Gastrocnemius medialis (tissue), 4 donors: ENCODE measurements at regions not wholly inside any gene's neighbourhood (a gene's known extent, or its start where the extent isn't known, plus 50 kb on each side); places are given as distances from the start of the nearest gene placed in this dataset.
"Not testable (repeated sequence)": the region's sequence is repeated elsewhere in the genome, so short reads cannot be mapped to it uniquely, and the experiment has no call there.

Experiments
- POLR2A ChIP-seq, 2 donors: fragments of 450-650 bp; IDR thresholded peaks; one replicate each; pipeline ENCODE4 v1.6.1; 2017; ENCODE audit warnings: antibody characterized with exemption in 2 of 2, mild to moderate bottlenecking in 2 of 2, moderate library complexity in 2 of 2
- TF ChIP-seq, protein P1 (sequence below), 5 experiments: fragments of 450-650 bp in 3 of 5; fragments of 200-600 bp in 2 of 5; sonication (generic) in 2 of 5; IDR thresholded peaks in 4 of 5; conservative IDR thresholded peaks in 1 of 5; 1 replicate in 4 of 5; 2 replicates in 1 of 5; pipeline ENCODE4 v1.5.1; 2016 to 2019; ENCODE audit warnings: antibody characterized with exemption in 5 of 5, mild to moderate bottlenecking in 3 of 5, moderate library complexity in 3 of 5

DNA sequence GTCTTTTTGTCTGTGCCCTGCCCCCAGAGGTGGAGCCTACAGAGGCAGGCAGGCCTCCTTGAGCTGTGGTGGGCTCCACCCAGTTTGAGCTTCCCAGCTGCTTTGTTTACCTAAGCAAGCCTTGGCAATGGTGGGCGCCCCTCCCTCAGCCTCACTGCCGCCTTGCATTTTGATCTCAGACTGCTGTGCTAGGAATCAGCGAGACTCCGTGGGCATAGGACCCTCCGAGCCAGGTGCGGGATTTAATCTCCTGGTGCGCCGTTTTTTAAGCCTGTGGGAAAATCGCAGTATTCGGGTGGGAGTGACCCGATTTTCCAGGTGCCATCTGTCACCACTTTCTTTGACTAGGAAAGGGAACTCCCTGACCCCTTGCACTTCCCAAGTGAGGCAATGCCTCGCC is 682.7 kb upstream of the ANO3 start:
- TF ChIP-seq, protein P1, sequence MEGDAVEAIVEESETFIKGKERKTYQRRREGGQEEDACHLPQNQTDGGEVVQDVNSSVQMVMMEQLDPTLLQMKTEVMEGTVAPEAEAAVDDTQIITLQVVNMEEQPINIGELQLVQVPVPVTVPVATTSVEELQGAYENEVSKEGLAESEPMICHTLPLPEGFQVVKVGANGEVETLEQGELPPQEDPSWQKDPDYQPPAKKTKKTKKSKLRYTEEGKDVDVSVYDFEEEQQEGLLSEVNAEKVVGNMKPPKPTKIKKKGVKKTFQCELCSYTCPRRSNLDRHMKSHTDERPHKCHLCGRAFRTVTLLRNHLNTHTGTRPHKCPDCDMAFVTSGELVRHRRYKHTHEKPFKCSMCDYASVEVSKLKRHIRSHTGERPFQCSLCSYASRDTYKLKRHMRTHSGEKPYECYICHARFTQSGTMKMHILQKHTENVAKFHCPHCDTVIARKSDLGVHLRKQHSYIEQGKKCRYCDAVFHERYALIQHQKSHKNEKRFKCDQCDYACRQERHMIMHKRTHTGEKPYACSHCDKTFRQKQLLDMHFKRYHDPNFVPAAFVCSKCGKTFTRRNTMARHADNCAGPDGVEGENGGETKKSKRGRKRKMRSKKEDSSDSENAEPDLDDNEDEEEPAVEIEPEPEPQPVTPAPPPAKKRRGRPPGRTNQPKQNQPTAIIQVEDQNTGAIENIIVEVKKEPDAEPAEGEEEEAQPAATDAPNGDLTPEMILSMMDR (IDR thresholded peaks at IDR 0.05 in 4 of 5, conservative IDR thresholded peaks at IDR 0.05 in 1 of 5) = not testable (repeated sequence)
- TF ChIP-seq POLR2A (IDR thresholded peaks at IDR 0.05) = not testable (repeated sequence)
